H4 (cell line): ENCODE measurements at regions not wholly inside any gene's neighbourhood (a gene's known extent, or its start where the extent isn't known, plus 50 kb on each side); places are given as distances from the start of the nearest gene placed in this dataset.
"Not testable (repeated sequence)": the region's sequence is repeated elsewhere in the genome, so short reads cannot be mapped to it uniquely, and the experiment has no call there.

Source experiments
- DNase-seq: peaks from one replicate; pipeline ENCODE4 v3.0.0-alpha.2; 2015; ENCODE audit warnings: low spot score

DNA sequence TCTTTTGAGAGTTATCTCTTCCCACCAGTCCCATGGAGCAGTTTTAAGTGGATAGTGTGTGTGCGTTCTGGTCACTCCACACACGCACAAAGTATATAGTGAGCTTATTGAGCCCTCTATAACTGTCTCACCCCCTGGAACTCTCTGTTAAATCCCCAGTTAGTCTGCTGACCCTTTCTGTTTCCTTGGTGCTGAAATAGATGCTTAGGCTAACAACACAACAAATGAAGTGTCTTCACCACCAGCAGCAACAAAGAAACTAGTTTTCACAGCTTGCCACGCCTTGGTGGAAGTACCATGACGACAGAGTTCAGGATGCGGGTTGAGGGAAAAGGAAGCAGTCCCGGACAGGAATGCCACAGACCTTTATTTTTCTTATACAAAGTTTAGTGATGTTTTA, 203.5 kb upstream of the TMEFF2 start:
- DNase-seq, result no peak

DNA sequence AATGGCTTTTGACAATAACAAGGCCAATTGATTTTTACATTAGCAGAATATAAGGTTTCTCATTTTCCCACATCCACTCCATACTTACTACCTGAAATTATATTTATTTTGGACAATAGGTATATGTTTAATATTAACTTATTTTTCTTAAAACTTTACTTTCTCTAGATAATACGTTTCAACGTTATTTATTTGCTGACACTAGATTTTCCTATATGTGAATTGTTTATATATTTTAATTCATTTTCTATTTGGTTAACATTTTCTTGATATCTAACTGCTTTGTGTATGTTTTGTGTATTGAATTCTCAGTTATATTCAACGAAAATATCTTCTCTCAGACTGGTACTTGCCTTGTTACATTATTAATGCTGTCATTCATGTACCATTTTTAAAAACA, 199.9 kb upstream of the TMEFF2 start:
- no peak for DNase-seq

DNA sequence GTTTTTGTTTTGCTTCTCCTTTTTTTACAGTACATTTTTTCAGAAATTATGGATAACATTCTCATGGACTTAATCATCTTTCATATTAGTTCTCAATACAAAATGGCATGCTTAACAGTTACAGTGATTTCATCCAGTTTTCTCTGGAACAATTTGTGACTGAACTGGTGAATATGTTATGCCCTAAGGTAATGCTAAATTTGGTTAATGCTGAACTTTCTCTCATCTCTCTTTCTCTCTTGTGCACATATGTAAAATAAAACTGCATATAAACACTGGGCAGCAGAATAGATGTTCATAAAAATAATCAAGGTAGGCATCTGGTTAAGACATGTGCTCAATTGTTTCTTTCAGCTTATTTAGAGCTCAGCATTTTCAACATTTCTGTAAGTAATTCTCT, 196.3 kb upstream of the TMEFF2 start:
- no peak for DNase-seq

DNA sequence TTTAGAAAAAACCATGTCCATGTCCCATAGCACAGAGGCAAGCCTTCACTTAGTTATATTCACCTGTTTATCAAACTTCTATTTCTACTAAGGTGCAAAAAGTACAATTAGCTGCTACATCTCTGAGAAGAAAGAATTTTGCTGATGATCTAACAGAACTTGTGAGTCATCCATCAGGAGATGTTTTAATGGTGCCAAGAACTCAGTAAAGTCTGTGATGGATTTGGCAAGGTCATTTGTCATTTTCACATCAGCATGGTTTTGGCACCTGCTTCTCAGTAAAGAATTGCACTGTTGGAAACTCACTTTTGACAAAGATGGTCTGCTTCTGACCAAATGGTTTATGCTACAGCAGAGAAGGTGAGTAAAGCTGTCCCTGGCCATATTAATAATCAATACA, 195.7 kb upstream of the TMEFF2 start:
- no peak for DNase-seq

DNA sequence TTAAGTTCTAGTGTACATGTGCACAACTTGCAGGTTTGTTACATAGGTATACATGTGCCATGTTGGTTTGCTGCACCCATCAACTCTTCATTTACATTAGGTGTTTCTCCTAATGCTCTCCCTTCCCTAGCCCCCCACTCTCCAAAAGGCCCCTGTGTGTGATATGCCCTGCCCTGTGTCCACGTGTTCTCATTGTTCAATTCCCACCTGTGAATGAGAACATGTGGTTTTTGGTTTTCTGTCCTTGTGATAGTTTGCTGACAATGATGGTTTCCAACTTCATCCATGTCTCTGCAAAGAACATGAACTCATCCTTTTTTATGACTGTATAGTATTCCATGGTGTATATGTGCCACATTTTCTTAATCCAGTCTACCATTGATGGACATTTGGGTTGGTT, 189.5 kb upstream of the TMEFF2 start:
- not testable (repeated sequence) for DNase-seq

DNA sequence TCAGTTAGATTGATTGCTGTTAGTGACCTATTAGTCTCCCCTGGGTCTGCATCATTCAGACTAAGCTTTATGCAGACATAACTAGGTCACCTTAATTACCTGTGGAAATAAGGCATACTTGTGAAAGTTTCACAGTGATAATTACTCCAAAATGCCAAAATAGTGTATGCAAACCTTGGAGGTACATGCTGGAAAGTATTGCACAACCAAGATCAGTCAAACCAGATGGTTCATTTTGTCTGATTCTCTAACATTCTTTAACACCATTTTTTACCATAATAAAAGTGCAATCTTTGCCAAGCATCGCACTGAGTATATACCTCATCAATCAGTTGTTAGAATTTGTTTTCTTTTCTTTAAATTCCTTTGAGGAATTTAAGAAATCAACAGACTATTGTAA, 186.3 kb upstream of the TMEFF2 start:
- no peak for DNase-seq

DNA sequence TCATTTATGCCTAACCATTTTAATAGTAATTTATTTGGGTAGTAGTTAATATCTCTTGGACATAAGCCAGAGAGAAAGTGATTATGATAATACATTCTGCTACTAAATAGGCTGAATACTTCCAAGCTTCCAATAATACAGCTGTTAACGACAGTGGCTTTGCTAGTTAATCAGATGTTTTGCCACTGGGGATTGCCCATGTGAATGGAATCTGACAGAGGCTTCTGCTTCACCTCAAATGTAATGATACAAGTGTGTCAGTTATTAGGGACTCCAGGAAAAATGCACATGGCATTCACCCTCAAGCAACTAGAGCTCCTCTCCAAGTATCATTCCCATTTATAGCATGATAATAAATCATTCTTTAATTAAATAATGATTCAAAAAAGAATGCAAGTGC, 185.0 kb upstream of the TMEFF2 start:
- no peak for DNase-seq

DNA sequence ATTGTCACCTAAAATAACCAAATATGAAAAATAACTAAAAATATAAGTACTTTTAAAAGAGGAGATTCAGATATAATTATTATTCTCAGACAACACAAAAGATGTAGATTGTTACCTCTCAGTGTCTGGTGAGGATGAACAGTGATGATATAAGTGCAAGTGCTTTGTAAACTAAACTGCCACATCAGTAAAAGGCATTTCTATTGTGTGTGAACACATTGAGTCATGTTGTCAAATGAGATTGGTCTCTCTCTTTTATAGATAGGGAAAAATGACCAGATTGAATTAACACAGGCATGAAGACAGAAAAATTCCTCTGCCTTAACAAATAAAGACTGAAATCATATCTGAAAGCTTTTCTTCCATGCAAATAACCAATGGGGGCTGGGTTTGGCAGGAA, 182.4 kb upstream of the TMEFF2 start:
- no peak for DNase-seq

DNA sequence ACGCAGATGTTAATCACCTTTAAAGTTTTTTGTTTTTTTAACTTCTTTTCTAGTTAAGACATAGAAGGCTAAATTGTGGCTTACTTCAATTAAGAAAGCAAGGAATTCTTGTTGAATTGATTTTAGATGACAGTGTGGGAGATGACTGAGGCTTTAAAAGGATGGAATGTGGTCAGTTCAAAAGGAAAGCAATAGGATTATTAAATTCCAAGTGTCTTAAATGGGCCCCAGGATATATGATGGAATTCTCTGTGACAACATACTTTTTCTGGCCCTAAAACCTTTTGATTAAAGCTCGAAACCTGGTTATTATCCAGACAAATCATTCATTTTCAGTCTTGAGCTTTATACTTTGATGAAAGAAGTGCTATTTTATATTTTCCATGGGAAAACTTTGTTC, 179.0 kb upstream of the TMEFF2 start:
- no peak for DNase-seq

DNA sequence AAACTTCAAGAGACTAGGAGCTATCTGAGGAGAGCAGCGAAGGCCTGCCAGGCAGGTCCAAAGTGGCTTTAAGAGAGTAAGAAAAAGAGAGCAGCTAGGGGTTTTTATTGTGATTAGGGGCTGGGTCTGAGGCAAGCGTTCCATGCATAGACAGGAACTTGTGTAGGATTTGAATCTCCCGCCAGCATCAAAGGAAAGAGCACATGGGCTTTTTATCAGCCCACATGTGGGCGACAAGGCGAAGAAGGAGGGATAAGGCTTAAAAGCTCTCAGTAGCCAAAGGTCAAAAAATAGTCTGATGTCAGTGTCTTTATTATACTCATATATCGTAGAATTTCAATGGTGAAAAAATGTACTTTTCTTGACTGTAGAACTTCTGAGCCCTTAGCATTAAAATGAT, 178.5 kb upstream of the TMEFF2 start:
- DNase-seq, result no peak

DNA sequence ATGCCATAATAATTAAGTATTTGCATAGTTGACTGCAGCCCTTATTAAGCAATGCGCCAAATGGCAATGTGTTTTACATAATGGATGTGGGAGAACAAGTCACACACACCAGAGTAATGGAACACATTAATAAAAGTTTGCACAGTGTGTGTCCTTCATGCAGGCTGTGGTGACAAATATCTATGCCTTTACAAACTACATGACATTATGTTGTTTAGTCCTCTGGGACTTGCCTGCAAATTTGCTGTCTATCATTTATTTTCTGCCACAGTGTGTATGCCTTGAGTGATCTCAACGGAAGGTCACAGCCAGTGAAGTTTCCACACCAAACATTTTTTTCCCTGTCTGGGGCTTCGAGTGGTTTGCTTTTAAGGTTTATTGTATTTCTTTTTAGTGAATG, 175.2 kb upstream of the TMEFF2 start:
- no peak for DNase-seq

DNA sequence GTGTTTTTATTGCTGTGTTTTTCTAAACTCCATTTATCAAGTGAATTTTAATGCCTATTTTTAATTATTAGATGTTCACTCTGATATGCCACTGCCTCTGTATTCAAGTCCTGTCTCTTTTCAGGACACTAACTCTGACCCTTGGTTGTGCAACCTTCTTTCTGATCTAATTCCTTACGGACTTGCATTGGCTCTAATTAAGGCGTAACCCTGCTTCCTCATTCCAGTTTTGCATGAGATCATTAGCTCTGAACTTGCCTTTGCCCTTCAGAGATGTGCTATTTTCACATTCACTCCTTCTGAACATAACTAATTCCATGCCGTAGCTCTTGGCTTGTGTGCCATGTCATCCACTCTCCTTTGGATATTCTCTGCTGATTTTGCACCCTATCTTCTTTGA, 162.5 kb upstream of the TMEFF2 start:
- no peak for DNase-seq

DNA sequence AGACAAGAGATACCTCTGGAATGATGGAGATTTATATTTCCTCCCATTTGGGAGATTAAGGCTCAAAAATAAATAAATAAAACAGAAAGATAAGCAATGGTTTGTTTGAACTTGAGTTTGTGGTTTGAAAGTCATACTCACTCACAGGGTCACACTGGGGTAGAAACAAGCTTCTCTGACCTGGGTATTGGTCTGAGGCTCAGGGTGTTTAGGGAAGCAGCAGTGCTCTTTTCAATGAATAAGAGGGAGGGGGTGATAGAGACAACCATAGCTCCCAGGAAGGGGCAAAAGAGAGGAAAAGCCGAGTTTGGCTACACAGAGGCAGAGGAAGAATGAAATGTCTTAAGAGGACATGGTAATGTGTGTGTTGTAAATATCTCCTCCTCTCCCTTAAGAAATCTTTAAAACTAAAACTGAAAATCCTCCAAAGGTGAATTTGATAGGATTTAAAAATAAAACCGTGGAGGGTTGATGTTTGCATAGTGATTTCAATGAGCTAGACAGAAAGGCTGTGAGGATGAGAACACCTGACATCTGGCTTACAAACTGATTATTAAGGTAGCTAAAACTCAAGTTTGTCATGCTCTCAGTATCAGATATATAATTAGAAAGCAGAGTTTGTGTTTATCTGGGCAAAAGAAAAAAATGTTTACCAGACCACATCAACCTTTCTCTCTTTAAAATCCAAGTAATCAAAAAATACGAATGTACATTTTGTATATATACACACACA, 159.9 kb upstream of the TMEFF2 start:
- no peak for DNase-seq

DNA sequence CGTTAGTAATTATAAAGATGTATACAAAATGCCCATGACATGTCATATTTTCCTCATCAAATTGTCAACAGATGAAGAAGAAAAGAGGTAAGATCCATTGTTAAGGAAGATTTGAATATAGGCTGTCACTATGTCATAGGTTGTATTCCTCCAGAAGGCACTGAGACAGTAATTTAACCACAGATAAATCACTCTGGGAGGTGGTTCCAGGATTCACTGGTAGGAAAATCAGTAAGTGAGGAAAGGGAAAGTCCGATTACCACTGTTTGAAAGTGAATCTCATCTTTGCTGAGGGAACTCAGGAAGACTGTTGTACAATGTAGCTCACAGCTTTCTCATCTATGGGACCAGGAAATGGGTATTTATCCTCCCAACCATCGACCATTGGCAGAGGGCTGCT, 152.8 kb upstream of the TMEFF2 start:
- no peak for DNase-seq

DNA sequence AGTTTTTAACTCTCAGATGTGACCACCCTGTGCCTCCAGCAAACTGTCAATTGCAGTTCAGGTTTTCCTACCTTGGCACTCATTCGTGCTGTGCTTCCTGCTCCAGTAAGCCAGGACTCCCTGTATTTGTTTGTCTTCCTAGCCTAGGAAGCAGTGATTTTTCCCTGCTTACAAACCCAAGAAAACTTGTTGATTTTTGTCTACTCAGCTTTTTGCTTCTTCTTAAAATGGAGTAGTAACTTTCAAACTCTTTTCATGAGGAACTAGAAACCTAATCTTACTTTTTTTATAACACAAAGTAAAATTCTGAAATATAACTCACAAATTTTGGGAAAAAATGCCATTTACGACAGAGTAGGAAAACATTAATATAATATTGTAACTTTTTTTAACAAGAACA, 150.6 kb upstream of the TMEFF2 start:
- no peak for DNase-seq

DNA sequence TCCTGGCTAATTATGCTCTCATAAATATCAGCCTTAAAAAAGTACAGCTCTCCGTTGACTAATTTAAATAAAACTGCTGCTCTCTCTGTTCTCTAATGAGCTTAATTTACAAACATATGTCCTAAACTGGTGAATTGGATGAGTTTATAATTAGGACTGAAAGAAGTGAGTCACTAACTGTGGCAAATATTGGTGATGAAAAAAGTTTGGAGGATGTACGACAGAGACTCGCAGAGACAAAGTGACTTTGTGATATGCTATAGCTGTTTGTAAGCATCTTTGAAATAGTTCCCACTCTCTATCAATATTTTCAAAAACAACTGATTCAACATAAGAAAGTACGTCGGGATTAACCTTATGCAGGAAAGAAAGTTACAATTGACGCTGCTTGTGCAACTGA, 138.9 kb upstream of the TMEFF2 start:
- no peak for DNase-seq

DNA sequence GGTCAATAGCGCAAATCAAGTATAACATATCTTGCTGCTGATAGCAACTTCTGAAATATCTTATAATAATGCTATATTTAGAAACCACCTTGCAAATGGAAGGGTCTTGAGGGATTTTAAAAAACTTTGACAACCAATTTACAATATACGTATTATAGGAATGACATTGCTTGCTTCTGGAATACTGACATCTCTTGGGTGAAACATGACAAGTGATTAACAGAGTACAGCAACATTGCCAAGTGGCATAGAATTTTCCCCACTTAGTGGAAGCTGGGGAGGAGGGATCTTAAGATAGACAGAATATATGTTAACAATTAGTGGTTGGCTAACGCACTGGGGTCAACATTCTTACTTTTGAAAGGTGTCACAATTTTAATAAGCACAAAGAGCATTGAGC, 133.6 kb upstream of the TMEFF2 start:
- no peak for DNase-seq

DNA sequence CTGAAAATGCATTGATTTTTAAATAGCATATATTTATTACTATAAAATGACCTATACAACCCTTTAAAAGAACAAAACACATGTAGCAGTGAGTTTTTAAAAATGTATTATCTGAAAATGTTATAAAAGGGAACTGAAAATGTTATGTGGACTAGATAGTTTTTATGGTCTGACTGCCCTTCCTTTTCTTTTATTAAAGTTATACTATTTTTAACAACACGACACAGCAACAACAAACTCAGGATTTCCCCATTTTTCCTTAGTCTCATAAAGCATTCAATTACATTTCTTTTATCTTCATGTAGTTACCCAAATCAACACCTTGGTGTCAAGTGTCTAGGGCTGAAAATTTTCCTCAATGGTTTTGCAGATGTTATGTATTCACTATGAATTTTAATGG, 132.8 kb upstream of the TMEFF2 start:
- DNase-seq, result no peak

DNA sequence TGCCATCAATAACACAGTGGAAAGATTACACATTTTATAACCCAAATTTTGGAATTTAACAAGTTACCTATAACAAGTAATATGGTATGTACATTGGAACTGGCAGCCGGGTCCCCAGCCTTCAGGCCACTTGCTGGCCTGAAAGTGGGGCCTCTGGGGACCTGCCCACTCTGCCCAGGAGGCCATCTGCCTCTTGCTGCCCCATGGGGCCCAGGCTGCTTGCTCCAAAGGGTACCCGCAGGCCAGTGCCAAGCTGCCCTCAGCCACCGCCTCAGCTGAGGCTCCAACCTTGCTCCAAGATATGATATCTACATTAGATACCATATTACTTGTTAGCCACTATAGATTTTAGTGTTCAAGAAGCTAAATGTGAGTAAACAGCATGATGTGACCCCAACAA, 120.8 kb upstream of the TMEFF2 start:
- DNase-seq, result no peak

DNA sequence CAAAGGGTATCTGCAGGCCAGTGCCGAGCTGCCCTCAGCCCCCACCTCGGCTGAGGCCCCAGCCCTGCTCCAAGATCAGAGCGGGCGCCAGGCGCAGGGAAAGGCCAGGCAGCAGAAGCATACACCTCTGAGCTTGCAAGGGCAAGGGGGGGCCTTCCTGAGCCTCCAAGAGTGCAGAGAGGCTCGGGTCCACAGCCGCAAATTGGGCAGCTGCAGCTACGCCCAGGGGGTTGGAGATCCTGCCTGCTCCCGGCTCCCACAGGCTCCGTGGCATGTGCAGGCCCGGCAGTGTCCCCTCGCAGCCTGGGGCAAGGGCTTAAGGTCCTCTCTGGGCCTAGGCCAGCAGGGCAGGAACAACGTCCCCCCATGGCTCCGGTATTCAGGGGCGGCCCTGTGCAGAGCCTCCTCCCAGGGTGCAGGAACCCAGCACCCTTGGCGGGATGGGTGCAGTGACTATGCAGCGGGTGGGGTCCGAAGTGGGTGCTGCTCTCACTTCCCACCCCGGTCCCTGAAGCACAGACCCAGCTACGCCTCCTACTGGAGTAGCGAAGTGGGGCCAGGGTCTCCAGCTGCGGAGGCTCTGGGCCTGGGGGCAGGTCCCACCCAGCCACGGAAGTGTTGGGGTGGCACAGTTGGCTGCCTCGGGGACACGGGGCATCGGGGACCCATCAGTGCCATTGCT, 120.2 kb upstream of the TMEFF2 start:
- no peak for DNase-seq

DNA sequence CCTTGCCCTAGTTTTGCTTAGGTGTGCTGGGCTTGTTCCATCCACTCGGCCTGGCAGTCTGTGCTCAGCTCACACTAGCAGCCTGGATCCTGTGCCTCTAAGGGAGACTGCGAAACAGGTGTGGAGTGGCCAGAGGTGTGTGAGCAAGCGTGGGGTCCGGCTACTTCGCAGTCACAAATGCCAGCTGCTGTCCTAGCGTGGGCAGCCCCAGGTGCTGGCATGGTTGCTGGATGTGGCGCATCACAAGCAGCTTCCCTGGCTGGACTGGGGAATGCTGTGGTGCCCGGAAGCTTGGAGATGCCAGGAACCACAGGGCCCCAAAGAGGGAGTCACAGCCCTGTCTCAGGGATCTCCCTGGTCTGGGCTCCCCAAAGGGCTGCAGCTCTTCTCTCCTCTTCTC, 119.0 kb upstream of the TMEFF2 start:
- no peak for DNase-seq

DNA sequence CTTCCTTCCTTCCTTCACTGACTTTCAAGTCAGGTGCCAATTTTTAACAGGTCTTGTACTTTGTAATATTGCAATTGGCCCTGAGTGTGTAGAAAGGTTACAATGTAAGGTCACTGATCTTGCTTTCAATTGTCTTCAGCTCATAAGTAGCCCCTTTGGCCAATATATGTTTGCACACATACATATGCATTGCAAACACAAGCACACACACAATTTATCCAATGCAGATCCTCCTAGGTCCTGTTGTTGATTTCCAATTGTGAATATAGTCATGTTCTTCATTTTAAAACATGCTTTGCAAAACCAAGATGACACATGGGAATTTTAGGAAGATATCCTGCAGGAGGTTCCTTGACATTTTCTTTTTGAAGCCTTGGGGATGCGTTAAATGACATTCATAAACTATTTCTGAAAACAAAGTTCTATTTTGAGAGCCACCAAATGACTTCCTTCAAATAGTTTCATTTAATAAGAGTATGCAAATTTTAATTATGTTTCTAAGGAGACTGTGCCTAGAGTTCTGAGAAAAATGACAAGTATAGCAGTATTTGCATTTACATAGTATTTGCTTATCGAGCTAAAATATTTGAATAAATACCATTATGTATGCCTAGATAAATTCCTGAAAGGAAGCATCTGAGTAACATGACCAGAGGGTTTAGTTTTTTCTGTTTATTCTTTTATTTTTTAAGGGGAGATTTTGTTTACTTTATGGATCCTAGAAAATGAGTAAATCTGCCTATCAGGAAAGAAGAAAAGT, 117.1 kb upstream of the TMEFF2 start:
- DNase-seq, result no peak

DNA sequence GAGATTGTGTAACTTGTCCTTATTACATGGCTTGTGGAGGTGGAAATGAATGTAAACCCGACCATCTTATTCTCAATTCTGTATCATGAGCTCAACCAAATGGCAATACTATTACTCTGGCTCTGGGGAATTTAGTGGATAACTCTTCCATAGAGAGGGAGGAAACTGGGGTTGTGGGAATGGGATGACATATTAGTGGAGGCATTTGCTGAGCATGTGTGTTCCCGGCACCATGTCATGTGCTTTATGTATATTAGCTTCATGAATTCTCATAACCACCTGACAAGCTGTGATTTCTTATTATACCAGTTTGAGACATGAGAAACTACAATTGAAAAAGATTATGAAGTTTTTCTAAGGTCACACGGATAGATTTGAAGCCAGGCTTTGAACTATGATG, 112.8 kb upstream of the TMEFF2 start:
- no peak for DNase-seq
